ENCODE measurements at regions not wholly inside any gene's neighbourhood (a gene's known extent, or its start where the extent isn't known, plus 50 kb on each side); places are given as distances from the start of the nearest gene placed in this dataset.

DNA sequence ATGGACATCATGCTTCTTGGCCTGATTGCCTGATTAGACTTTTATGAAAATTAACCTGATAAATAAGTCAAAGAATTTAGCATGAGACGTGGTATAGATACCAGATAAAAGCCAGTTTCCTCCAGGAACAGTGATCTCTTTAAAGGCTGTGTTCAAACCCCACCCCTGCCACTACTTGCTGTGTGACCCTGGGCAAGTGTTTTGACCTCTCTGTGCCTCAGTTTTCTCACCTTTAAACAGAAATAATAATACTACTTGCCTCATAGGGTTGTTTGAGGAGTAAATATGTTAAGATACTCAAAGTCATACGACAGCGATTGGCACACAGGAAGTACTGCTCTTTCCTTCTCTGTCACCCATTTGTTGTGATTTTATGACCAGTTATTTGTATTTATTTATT lies 115.5 kb downstream of the MAF start:
- Histone ChIP-seq H3K4me1 (ENCODE audit: insufficient read depth) (no peaks in the 10 kb centered on the region), H3K27me3 (ENCODE audit: insufficient read depth) (no peaks in the 10 kb centered on the region), H3K4me2 (no peak overlapping the region), H3K4me3 (no peak overlapping the region), H3K36me3 (ENCODE audit: insufficient read depth) (no peaks in the 10 kb centered on the region), H3F3A (replicated peaks; ENCODE audit: low read depth) (no peaks in the 10 kb centered on the region), H4K20me1 (replicated peaks; ENCODE audit: insufficient read depth) (no peaks in the 10 kb centered on the region), H3K79me2 (replicated peaks; ENCODE audit: insufficient read depth) (no peaks in the 10 kb centered on the region), H3K9me2 (ENCODE audit: insufficient read depth) (no peaks in the 10 kb centered on the region; the same call in 1 of the 2 replicates), H2AFZ (no peak overlapping the region), H3K27ac (ENCODE audit: low read depth) (no peak overlapping the region)
- peaks cover 9% of the 10 kb centered on the region for H3K27me3 Mint-ChIP-seq (ENCODE audit: insufficient read depth, low read depth, poor library complexity)
- H3K4me1 Mint-ChIP-seq, result no peaks in the 10 kb centered on the region
- H3K27ac Mint-ChIP-seq, result no peak overlapping the region
- peaks cover 4% of the 10 kb centered on the region; the same call in 1 of the 3 replicates for H3K9me3 Mint-ChIP-seq
- no peak overlapping the region for H3K4me3 Mint-ChIP-seq
- TF ChIP-seq EZH2 (IDR thresholded peaks at IDR 0.05; ENCODE audit: low read depth, unreplicated experiment), result no peak
- TF ChIP-seq, protein P1, sequence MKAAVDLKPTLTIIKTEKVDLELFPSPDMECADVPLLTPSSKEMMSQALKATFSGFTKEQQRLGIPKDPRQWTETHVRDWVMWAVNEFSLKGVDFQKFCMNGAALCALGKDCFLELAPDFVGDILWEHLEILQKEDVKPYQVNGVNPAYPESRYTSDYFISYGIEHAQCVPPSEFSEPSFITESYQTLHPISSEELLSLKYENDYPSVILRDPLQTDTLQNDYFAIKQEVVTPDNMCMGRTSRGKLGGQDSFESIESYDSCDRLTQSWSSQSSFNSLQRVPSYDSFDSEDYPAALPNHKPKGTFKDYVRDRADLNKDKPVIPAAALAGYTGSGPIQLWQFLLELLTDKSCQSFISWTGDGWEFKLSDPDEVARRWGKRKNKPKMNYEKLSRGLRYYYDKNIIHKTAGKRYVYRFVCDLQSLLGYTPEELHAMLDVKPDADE (IDR thresholded peaks at IDR 0.05), result no peak
- TF ChIP-seq ZNF462 (CRISPR knock-in tag; IDR thresholded peaks at IDR 0.05), result no peak
- ATAC-seq, result no peak
- no peak for DNase-seq (ENCODE audit: low spot score)
- no peaks in the 10 kb centered on the region for H3K36me3 Mint-ChIP-seq (ENCODE audit: low read depth)

GRCh38 chr16:79484237-79484636 lies 116.3 kb downstream of the MAF start:
- Histone ChIP-seq H2AFZ (no peak overlapping the region), H3K27me3 (ENCODE audit: insufficient read depth) (no peaks in the 10 kb centered on the region), H3K79me2 (replicated peaks; ENCODE audit: insufficient read depth) (no peaks in the 10 kb centered on the region), H3K27ac (ENCODE audit: low read depth) (no peak overlapping the region), H3F3A (replicated peaks; ENCODE audit: low read depth) (no peaks in the 10 kb centered on the region), H3K4me3 (no peak overlapping the region), H4K20me1 (replicated peaks; ENCODE audit: insufficient read depth) (no peaks in the 10 kb centered on the region), H3K4me1 (ENCODE audit: insufficient read depth) (no peaks in the 10 kb centered on the region), H3K36me3 (ENCODE audit: insufficient read depth) (no peaks in the 10 kb centered on the region), H3K4me2 (no peak overlapping the region), H3K9me2 (ENCODE audit: insufficient read depth) (no peaks in the 10 kb centered on the region; the same call in 1 of the 2 replicates)
- H3K4me3 Mint-ChIP-seq, result no peak overlapping the region
- no peak for DNase-seq (ENCODE audit: low spot score)
- peaks cover 7% of the 10 kb centered on the region for H3K27me3 Mint-ChIP-seq (ENCODE audit: insufficient read depth, low read depth, poor library complexity)
- H3K27ac Mint-ChIP-seq, result no peak overlapping the region
- H3K36me3 Mint-ChIP-seq (ENCODE audit: low read depth), result no peaks in the 10 kb centered on the region
- peaks cover 4% of the 10 kb centered on the region; the same call in 1 of the 3 replicates for H3K9me3 Mint-ChIP-seq
- H3K4me1 Mint-ChIP-seq, result no peaks in the 10 kb centered on the region
- no peak for ATAC-seq
- no peak for TF ChIP-seq ZNF114 (CRISPR knock-in tag; IDR thresholded peaks at IDR 0.05)
- no peak for TF ChIP-seq ZNF462 (CRISPR knock-in tag; IDR thresholded peaks at IDR 0.05)
